H1 (cell line): ENCODE measurements at regions not wholly inside any gene's neighbourhood (a gene's known extent, or its start where the extent isn't known, plus 50 kb on each side); places are given as distances from the start of the nearest gene placed in this dataset.
"Not testable (repeated sequence)": the region's sequence is repeated elsewhere in the genome, so short reads cannot be mapped to it uniquely, and the experiment has no call there.

Source experiments
- CTCF ChIA-PET: fragments of 300-600 bp; sonication (Branson Sonifier 250); formaldehyde crosslinking; loops from one replicate; lab custom pipeline; 2021; ENCODE audit not compliant: partially characterized antibody; lab: Charles Lee
- POLR2A ChIA-PET: fragments of 300-600 bp; sonication (Branson Sonifier 250); formaldehyde crosslinking; loops from one replicate; lab custom pipeline; 2021; ENCODE audit warnings: inconsistent platforms; ENCODE audit not compliant: partially characterized antibody; lab: Charles Lee
- DNase-seq, 2 experiments: peaks; one replicate each; pipeline versions ENCODE4 v3.0.0 to v3.0.0-alpha.2; 2010 to 2022; ENCODE audit warnings: low spot score in 2 of 2, low read depth in 1 of 2, mixed read lengths in 1 of 2
- FAIRE-seq: peaks from 2 replicates; lab custom pipeline; 2011; peaks lifted over from hg19 to GRCh38; lab: Jason Lieb, UNC
- H2AFZ ChIP-seq: 2 replicates; pipeline ENCODE4 v1.8.1; 2012; ENCODE audit warnings: low read length, inconsistent platforms
- H2AK5ac ChIP-seq: 2 replicates; pipeline ENCODE4 v1.6.1; 2013; ENCODE audit warnings: low read depth, low read length
- H2BK120ac ChIP-seq: replicated peaks from 2 replicates; pipeline ENCODE3; 2013; ENCODE audit warnings: low read depth, low read length, inconsistent platforms
- H2BK12ac ChIP-seq: 2 replicates; pipeline ENCODE4 v1.6.1; 2013; ENCODE audit warnings: low read depth, low read length
- H2BK15ac ChIP-seq: 2 replicates; pipeline ENCODE4 v1.6.1; 2013; ENCODE audit warnings: low read length
- H2BK20ac ChIP-seq: 2 replicates; pipeline ENCODE4 v1.6.1; 2013; ENCODE audit warnings: low read length
- H2BK5ac ChIP-seq: 2 replicates; pipeline ENCODE4 v1.6.1; 2013; ENCODE audit warnings: low read depth, low read length
- H3K14ac ChIP-seq: 2 replicates; pipeline ENCODE4 v1.6.1; 2013; ENCODE audit warnings: inconsistent platforms; ENCODE audit not compliant: insufficient read length
- H3K18ac ChIP-seq: 2 replicates; pipeline ENCODE4 v1.6.1; 2013; ENCODE audit warnings: low read length; ENCODE audit errors: extremely low read depth
- H3K23ac ChIP-seq: 2 replicates; pipeline ENCODE4 v1.6.1; 2013; ENCODE audit warnings: inconsistent platforms; ENCODE audit not compliant: insufficient read length
- H3K23me2 ChIP-seq: 2 replicates; pipeline ENCODE4 v1.6.1; 2013; ENCODE audit warnings: low read depth, low read length
- H3K27ac ChIP-seq: 2 replicates; pipeline ENCODE4 v1.6.1; 2011; ENCODE audit warnings: low read depth, low read length, inconsistent platforms
- H3K27me3 ChIP-seq, 4 experiments: replicated peaks in 1 of 4; 1 replicate in 1 of 4; 2 replicates in 3 of 4; pipeline versions ENCODE4 v1.6.1 to v1.8.1; 2011 to 2013; ENCODE audit warnings: low read length in 3 of 4, mild to moderate bottlenecking in 3 of 4, inconsistent platforms in 2 of 4, mixed read lengths in 2 of 4, moderate library complexity in 1 of 4; ENCODE audit not compliant: control insufficient read depth in 3 of 4, insufficient read depth in 3 of 4; ENCODE audit errors: extremely low read depth in 1 of 4
- H3K36me3 ChIP-seq, 4 experiments: 2 replicates each; pipeline versions ENCODE4 v1.6.1 to v1.8.1; 2011 to 2013; ENCODE audit warnings: mild to moderate bottlenecking in 4 of 4, low read length in 3 of 4, moderate library complexity in 2 of 4, control low read depth in 1 of 4, inconsistent platforms in 1 of 4; ENCODE audit not compliant: insufficient read depth in 4 of 4, control insufficient read depth in 2 of 4
- H3K4ac ChIP-seq: replicated peaks from 2 replicates; pipeline ENCODE3; 2013; ENCODE audit warnings: low read length, low read depth, mixed read lengths, inconsistent platforms; ENCODE audit not compliant: insufficient read length
- H3K4me1 ChIP-seq, 4 experiments: replicated peaks in 1 of 4; 1 replicate in 1 of 4; 2 replicates in 3 of 4; pipeline versions ENCODE4 v1.6.1 to v1.8.1; 2011 to 2013; ENCODE audit warnings: low read length in 3 of 4, inconsistent platforms in 2 of 4, mixed read lengths in 1 of 4; ENCODE audit not compliant: insufficient read depth in 4 of 4, control insufficient read depth in 3 of 4
- H3K4me2 ChIP-seq, 2 experiments: 2 replicates each; pipeline versions ENCODE4 v1.6.1 to v1.8.1; 2011 to 2013; ENCODE audit warnings: low read depth in 2 of 2, low read length in 2 of 2, control low read depth in 1 of 2, inconsistent platforms in 1 of 2, mild to moderate bottlenecking in 1 of 2; ENCODE audit not compliant: insufficient read depth in 1 of 2
- H3K4me3 ChIP-seq, 4 experiments: fragments of 200-600, 300-600 bp in 1 of 4; sonication (generic), shearing (Covaris generic), sonication (Bioruptor Twin) in 1 of 4; 2 replicates each; pipeline versions ENCODE4 v1.5.1 to v1.8.1; 2011 to 2016; ENCODE audit warnings: low read length in 4 of 4, low read depth in 3 of 4, control low read depth in 2 of 4, inconsistent platforms in 2 of 4, mild to moderate bottlenecking in 2 of 4, mixed read lengths in 1 of 4, moderate library complexity in 1 of 4; ENCODE audit not compliant: insufficient read depth in 2 of 4; ENCODE audit errors: extremely low read depth in 1 of 4
- H3K56ac ChIP-seq: replicated peaks from 2 replicates; pipeline ENCODE3; 2013; ENCODE audit warnings: low read depth, mild to moderate bottlenecking, mixed read lengths, low read length, inconsistent platforms; ENCODE audit not compliant: insufficient read length
- H3K79me1 ChIP-seq: 2 replicates; pipeline ENCODE4 v1.6.1; 2013; ENCODE audit warnings: low read depth, low read length, control low read depth
- H3K79me2 ChIP-seq, 2 experiments: 2 replicates each; pipeline versions ENCODE4 v1.6.1 to v1.8.1; 2012 to 2013; ENCODE audit warnings: low read length in 2 of 2, mild to moderate bottlenecking in 2 of 2, inconsistent platforms in 1 of 2; ENCODE audit not compliant: insufficient read depth in 2 of 2, control insufficient read depth in 1 of 2
- H3K9ac ChIP-seq, 4 experiments: replicated peaks in 1 of 4; 1 replicate in 1 of 4; 2 replicates in 3 of 4; pipeline versions ENCODE4 v1.6.1 to v1.8.1; 2011 to 2013; ENCODE audit warnings: low read depth in 3 of 4, low read length in 3 of 4, control low read depth in 2 of 4, mild to moderate bottlenecking in 2 of 4, moderate library complexity in 2 of 4, inconsistent platforms in 1 of 4; ENCODE audit errors: extremely low read depth in 1 of 4
- H3K9me3 ChIP-seq, 2 experiments: 2 replicates each; pipeline versions ENCODE4 v1.6.1 to v1.8.1; 2012 to 2013; ENCODE audit warnings: mild to moderate bottlenecking in 2 of 2, moderate library complexity in 2 of 2, control low read depth in 1 of 2, inconsistent platforms in 1 of 2, low read depth in 1 of 2, low read length in 1 of 2, mixed read lengths in 1 of 2; ENCODE audit not compliant: insufficient read depth in 2 of 2
- H4K20me1 ChIP-seq, 2 experiments: replicated peaks in 1 of 2; 2 replicates each; pipeline versions ENCODE3 to v1.8.1; 2011 to 2013; ENCODE audit warnings: inconsistent platforms in 2 of 2, low read length in 2 of 2, mild to moderate bottlenecking in 1 of 2; ENCODE audit not compliant: insufficient read depth in 2 of 2, control insufficient read depth in 1 of 2
- H4K5ac ChIP-seq: 2 replicates; pipeline ENCODE4 v1.6.1; 2013; ENCODE audit warnings: low read length, low read depth, mixed read lengths, inconsistent platforms; ENCODE audit not compliant: insufficient read length
- H4K8ac ChIP-seq: 2 replicates; pipeline ENCODE4 v1.8.0; 2013; ENCODE audit warnings: mild to moderate bottlenecking, moderate library complexity, low read length, inconsistent platforms; ENCODE audit not compliant: insufficient read depth; ENCODE audit errors: extremely low read depth
- H4K91ac ChIP-seq: replicated peaks from 2 replicates; pipeline ENCODE3; 2013; ENCODE audit warnings: low read length, mixed read lengths, inconsistent platforms; ENCODE audit not compliant: insufficient read length
- WGBS, 2 experiments: shearing (Covaris generic) in 1 of 2; methylation state at CpG; one replicate each; pipeline versions ENCODE4 v1.1.6 to v1.1.7; 2013 to 2015; ENCODE audit warnings: low lambda C conversion rate in 2 of 2, mixed read lengths in 2 of 2, inconsistent platforms in 1 of 2, low coverage in 1 of 2, missing lambda C conversion rate in 1 of 2; ENCODE audit not compliant: insufficient replicate concordance in 2 of 2, insufficient coverage in 1 of 2, insufficient read length in 1 of 2; ENCODE audit errors: extremely low coverage in 1 of 2, missing lambda C conversion rate in 1 of 2; 5-methylcytosine and 5-hydroxymethylcytosine counted together

- H3K23me2 ChIP-seq, H3K79me2 ChIP-seq, POLR2A ChIA-PET, H3K4ac ChIP-seq, H3K18ac ChIP-seq, H2BK20ac ChIP-seq, H3K36me3 ChIP-seq, H3K14ac ChIP-seq, H3K79me1 ChIP-seq, DNase-seq, FAIRE-seq, CTCF ChIA-PET, H4K20me1 ChIP-seq, H2BK120ac ChIP-seq, H3K9ac ChIP-seq, H2BK15ac ChIP-seq, H2AK5ac ChIP-seq, H3K4me3 ChIP-seq, H3K27me3 ChIP-seq, H4K8ac ChIP-seq, H3K4me1 ChIP-seq, H3K9me3 ChIP-seq, H3K23ac ChIP-seq, H3K27ac ChIP-seq, H3K56ac ChIP-seq, H2AFZ ChIP-seq, H2BK5ac ChIP-seq, H3K4me2 ChIP-seq, H4K91ac ChIP-seq, H4K5ac ChIP-seq, H2BK12ac ChIP-seq: not testable (repeated sequence)
- 84% methylated on average over 2 of the region's 2 CpGs; no CpG with 5 or more reads in 1 of the 2 experiments for WGBS, 2 experiments
Observed at GRCh38 chr7:35142125-35142524, 104.8 kb upstream of the DPY19L1 start.

- not testable (repeated sequence) for DNase-seq
Observed at GRCh38 chr7:35139281-35139680, 102.0 kb upstream of the DPY19L1 start.

More at GRCh38 chr7:35139281-35139680, 102.0 kb upstream of the DPY19L1 start:
- H2BK5ac ChIP-seq, H3K23me2 ChIP-seq, H3K18ac ChIP-seq, H3K36me3 ChIP-seq, H2AFZ ChIP-seq, H2BK12ac ChIP-seq, H3K79me2 ChIP-seq, H4K91ac ChIP-seq, H3K9me3 ChIP-seq, H2BK120ac ChIP-seq, H3K27me3 ChIP-seq, H3K23ac ChIP-seq, H3K27ac ChIP-seq, H2BK15ac ChIP-seq, H2BK20ac ChIP-seq, H4K20me1 ChIP-seq, H3K14ac ChIP-seq, H2AK5ac ChIP-seq, H4K5ac ChIP-seq, CTCF ChIA-PET, H4K8ac ChIP-seq, H3K4me1 ChIP-seq, H3K4me3 ChIP-seq, H3K56ac ChIP-seq, H3K4me2 ChIP-seq, H3K4ac ChIP-seq, FAIRE-seq, H3K9ac ChIP-seq, POLR2A ChIA-PET, H3K79me1 ChIP-seq: not testable (repeated sequence)
- no CpG with 5 or more reads among the region's 1 CpG for WGBS, 2 experiments
